K562 (cell line): ENCODE measurements at regions not wholly inside any gene's neighbourhood (a gene's known extent, or its start where the extent isn't known, plus 50 kb on each side); places are given as distances from the start of the nearest gene placed in this dataset.

Experiments
- ATF7 ChIP-seq: fragments of 450-650 bp; IDR thresholded peaks from 2 replicates; pipeline ENCODE4 v1.7.1; 2014; ENCODE audit warnings: mild to moderate bottlenecking, moderate library complexity
- ELF2 ChIP-seq: fragments of 250-450 bp; sonication (Bioruptor Pico); IDR thresholded peaks from 2 replicates; pipeline ENCODE4 v1.5.0; 2021; ENCODE audit warnings: mild to moderate bottlenecking
- NUFIP1 ChIP-seq: fragments of 450-650 bp; IDR thresholded peaks from 2 replicates; pipeline ENCODE4 v1.6.1; 2018; ENCODE audit not compliant: partially characterized antibody
- PHTF2 ChIP-seq: fragments of 250-450 bp; sonication (Bioruptor Pico); IDR thresholded peaks from 2 replicates; pipeline ENCODE4 v1.5.0; 2021; ENCODE audit warnings: mild to moderate bottlenecking
- POLR2H ChIP-seq: IDR thresholded peaks from 2 replicates; pipeline ENCODE4 v1.6.1; 2016; ENCODE audit warnings: missing genetic modification characterization, low read depth, mild to moderate bottlenecking, control low read depth, missing compliant biosample characterization, moderate library complexity
- PTRF ChIP-seq: fragments of 450-650 bp; IDR thresholded peaks from 2 replicates; pipeline ENCODE4 v1.6.1; 2016; ENCODE audit warnings: mild to moderate bottlenecking, missing genetic modification characterization, missing compliant biosample characterization
- RBM39 ChIP-seq: fragments of 200-400 bp; formaldehyde crosslinking; optimal IDR thresholded peaks from 2 replicates; pipeline ENCODE3; 2018; ENCODE audit warnings: low read depth, low read length
- TAL1 ChIP-seq: fragments of 450-650 bp; IDR thresholded peaks from 2 replicates; pipeline ENCODE4 v1.6.1; 2016; ENCODE audit warnings: mild to moderate bottlenecking
- TEAD1 ChIP-seq, 2 experiments: fragments of 450-650 bp in 1 of 2; sonication (generic) in 1 of 2; formaldehyde crosslinking; IDR thresholded peaks; 2 replicates each; pipeline versions ENCODE4 v1.4.0 to v1.8.0; 2020 to 2022; ENCODE audit warnings: mild to moderate bottlenecking in 2 of 2, missing genetic modification reagents in 1 of 2
- ZBTB7A ChIP-seq: IDR thresholded peaks from 2 replicates; pipeline ENCODE4 v1.6.1; 2011; ENCODE audit warnings: low read depth, mild to moderate bottlenecking, low read length, moderate library complexity, borderline replicate concordance; ENCODE audit not compliant: control insufficient read depth
- ZC3H8 ChIP-seq: fragments of 450-650 bp; IDR thresholded peaks from 2 replicates; pipeline ENCODE4 v1.6.1; 2017
- ZNF561 ChIP-seq: fragments of 450-650 bp; formaldehyde crosslinking; conservative IDR thresholded peaks from 2 replicates; pipeline ENCODE4 v1.4.0; 2020; ENCODE audit warnings: mild to moderate bottlenecking, moderate library complexity
- ZNF699 ChIP-seq: fragments of 250-450 bp; sonication (Bioruptor Pico); IDR thresholded peaks from 2 replicates; pipeline ENCODE4 v1.8.0; 2021; ENCODE audit warnings: mild to moderate bottlenecking, moderate library complexity; ENCODE audit not compliant: insufficient replicate concordance
- ZNF764 ChIP-seq: fragments of 250-450 bp; sonication (Bioruptor Pico); IDR thresholded peaks from 2 replicates; pipeline ENCODE4 v1.4.0; 2020; ENCODE audit warnings: low read depth, mild to moderate bottlenecking, moderate library complexity
- TF ChIP-seq, protein P1 (sequence below), 2 experiments: fragments of 450-650 bp; IDR thresholded peaks; 2 replicates each; pipeline ENCODE4 v1.6.1; 2016
- TF ChIP-seq, protein P2 (sequence below): sonication (generic); formaldehyde crosslinking; IDR thresholded peaks from 2 replicates; pipeline ENCODE4 v1.9.0; 2022; ENCODE audit warnings: mild to moderate bottlenecking, missing genetic modification reagents
- TF ChIP-seq, protein P3 (sequence below): fragments of 250-450 bp; sonication (Bioruptor Pico); IDR thresholded peaks from 2 replicates; pipeline ENCODE4 v1.8.0; 2022; ENCODE audit warnings: moderate library complexity, mild to moderate bottlenecking, inconsistent platforms
- TF ChIP-seq, protein P4 (sequence below): sonication (generic); formaldehyde crosslinking; IDR thresholded peaks from 2 replicates; pipeline ENCODE4 v1.8.1; 2023; ENCODE audit warnings: mild to moderate bottlenecking, missing genetic modification reagents, moderate library complexity
- TF ChIP-seq, protein P5 (sequence below): fragments of 450-650 bp; IDR thresholded peaks from one replicate; pipeline ENCODE4 v1.6.1; 2018; ENCODE audit warnings: mild to moderate bottlenecking, moderate library complexity; ENCODE audit not compliant: partially characterized antibody
- TF ChIP-seq, protein P6 (sequence below): conservative IDR thresholded peaks from 2 replicates; pipeline ENCODE4 v1.6.1; 2011; ENCODE audit warnings: low read depth, mild to moderate bottlenecking, low read length; ENCODE audit not compliant: control insufficient read depth

DNA sequence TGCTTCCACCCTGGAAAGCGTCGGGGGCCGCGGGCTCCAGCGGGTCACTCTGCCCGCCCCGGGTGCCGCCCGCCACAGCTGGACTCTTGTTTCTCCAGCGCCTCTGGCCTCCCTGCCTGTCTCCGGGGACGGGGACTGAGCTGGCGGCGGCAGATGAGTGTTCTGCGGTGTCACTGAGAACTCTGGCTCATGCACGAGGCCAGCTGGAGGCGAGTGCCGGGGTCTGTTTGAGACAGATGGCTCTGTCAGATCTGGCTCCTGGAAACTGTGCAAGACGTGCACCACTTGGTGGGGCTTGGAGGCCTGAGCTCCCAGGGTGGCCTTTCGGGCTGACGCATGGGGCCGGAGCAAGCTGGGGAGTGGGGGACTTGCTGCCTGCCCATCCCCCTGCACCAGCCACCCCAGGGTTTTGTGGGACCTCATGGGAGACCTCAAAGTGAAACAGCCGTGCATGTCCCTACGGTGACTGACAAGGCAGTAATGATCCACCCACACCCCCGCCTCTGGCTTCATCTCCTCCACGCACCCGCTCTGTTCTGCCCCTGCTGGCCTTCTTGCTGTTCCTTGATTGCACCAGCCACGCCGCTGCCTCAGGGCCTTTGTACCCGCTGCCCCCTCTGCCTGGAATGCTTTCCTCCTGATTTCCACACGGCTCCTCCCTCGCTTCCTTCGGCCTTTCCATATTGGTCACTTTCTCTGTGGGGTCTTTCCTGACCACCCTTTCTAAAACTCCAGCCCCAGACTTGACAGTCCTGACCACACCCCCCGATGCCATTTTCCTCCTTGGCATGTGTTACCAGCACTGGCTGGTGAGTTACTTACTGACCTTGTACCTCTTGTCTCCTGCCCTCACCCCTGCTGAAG is 174.9 kb upstream of the CIBAR2 start (continued):
- TF ChIP-seq, protein P1, sequence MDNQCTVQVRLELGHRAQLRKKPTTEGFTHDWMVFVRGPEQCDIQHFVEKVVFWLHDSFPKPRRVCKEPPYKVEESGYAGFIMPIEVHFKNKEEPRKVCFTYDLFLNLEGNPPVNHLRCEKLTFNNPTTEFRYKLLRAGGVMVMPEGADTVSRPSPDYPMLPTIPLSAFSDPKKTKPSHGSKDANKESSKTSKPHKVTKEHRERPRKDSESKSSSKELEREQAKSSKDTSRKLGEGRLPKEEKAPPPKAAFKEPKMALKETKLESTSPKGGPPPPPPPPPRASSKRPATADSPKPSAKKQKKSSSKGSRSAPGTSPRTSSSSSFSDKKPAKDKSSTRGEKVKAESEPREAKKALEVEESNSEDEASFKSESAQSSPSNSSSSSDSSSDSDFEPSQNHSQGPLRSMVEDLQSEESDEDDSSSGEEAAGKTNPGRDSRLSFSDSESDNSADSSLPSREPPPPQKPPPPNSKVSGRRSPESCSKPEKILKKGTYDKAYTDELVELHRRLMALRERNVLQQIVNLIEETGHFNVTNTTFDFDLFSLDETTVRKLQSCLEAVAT (IDR thresholded peaks at IDR 0.05), result no peak
- TF ChIP-seq ZNF699 (CRISPR knock-in tag) (no peak), ZC3H8 (no peak), ZNF764 (no peak), PHTF2 (CRISPR knock-in tag) (no peak), ZBTB7A (peak; percentile 75; the same call in 1 of the 2 replicates), ATF7 (no peak), POLR2H (tag) (no peak), RBM39 (no peak), ELF2 (no peak), TAL1 (peak; percentile 54; the same call in 1 of the 2 replicates), TEAD1 (CRISPR knock-in tag; IDR thresholded peaks at IDR 0.05) (no peak), NUFIP1 (no peak), PTRF (tag) (no peak), ZNF561 (CRISPR knock-in tag) (no peak)
- TF ChIP-seq, protein P2, sequence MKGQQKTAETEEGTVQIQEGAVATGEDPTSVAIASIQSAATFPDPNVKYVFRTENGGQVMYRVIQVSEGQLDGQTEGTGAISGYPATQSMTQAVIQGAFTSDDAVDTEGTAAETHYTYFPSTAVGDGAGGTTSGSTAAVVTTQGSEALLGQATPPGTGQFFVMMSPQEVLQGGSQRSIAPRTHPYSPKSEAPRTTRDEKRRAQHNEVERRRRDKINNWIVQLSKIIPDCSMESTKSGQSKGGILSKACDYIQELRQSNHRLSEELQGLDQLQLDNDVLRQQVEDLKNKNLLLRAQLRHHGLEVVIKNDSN (CRISPR knock-in tag), result no peak
- TF ChIP-seq, protein P3, sequence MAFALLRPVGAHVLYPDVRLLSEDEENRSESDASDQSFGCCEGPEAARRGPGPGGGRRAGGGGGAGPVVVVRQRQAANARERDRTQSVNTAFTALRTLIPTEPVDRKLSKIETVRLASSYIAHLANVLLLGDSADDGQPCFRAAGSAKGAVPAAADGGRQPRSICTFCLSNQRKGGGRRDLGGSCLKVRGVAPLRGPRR, result no peak
- TF ChIP-seq, protein P4, sequence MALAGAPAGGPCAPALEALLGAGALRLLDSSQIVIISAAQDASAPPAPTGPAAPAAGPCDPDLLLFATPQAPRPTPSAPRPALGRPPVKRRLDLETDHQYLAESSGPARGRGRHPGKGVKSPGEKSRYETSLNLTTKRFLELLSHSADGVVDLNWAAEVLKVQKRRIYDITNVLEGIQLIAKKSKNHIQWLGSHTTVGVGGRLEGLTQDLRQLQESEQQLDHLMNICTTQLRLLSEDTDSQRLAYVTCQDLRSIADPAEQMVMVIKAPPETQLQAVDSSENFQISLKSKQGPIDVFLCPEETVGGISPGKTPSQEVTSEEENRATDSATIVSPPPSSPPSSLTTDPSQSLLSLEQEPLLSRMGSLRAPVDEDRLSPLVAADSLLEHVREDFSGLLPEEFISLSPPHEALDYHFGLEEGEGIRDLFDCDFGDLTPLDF (CRISPR knock-in tag), result no peak
- TF ChIP-seq, protein P5, sequence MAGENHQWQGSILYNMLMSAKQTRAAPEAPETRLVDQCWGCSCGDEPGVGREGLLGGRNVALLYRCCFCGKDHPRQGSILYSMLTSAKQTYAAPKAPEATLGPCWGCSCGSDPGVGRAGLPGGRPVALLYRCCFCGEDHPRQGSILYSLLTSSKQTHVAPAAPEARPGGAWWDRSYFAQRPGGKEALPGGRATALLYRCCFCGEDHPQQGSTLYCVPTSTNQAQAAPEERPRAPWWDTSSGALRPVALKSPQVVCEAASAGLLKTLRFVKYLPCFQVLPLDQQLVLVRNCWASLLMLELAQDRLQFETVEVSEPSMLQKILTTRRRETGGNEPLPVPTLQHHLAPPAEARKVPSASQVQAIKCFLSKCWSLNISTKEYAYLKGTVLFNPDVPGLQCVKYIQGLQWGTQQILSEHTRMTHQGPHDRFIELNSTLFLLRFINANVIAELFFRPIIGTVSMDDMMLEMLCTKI, result no peak
- TF ChIP-seq, protein P6, sequence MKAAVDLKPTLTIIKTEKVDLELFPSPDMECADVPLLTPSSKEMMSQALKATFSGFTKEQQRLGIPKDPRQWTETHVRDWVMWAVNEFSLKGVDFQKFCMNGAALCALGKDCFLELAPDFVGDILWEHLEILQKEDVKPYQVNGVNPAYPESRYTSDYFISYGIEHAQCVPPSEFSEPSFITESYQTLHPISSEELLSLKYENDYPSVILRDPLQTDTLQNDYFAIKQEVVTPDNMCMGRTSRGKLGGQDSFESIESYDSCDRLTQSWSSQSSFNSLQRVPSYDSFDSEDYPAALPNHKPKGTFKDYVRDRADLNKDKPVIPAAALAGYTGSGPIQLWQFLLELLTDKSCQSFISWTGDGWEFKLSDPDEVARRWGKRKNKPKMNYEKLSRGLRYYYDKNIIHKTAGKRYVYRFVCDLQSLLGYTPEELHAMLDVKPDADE, result peak; percentile 74; the same call in 1 of the 2 replicates
